Endothelial cell of umbilical vein (primary cell): ENCODE measurements at regions not wholly inside any gene's neighbourhood (a gene's known extent, or its start where the extent isn't known, plus 50 kb on each side); places are given as distances from the start of the nearest gene placed in this dataset.
"Not testable (repeated sequence)": the region's sequence is repeated elsewhere in the genome, so short reads cannot be mapped to it uniquely, and the experiment has no call there.

ENCODE experiments used
- BruUV-seq: library from RNA; stranded (reverse); fragments of 400-500 nt; replicated peaks from 2 replicates; lab custom pipeline; 2021; lab: Mats Ljungman, UMichigan
- CTCF ChIA-PET: fragments of 300-600, 350-600 bp; sonication (Branson Sonifier 250); formaldehyde crosslinking; loops from one replicate; lab custom pipeline; 2021; ENCODE audit warnings: antibody characterized with exemption, inconsistent platforms; lab: Charles Lee
- POLR2A ChIA-PET: fragments of 300-600, 350-600 bp; sonication (Branson Sonifier 250); formaldehyde crosslinking; loops from one replicate; lab custom pipeline; 2021; ENCODE audit warnings: antibody characterized with exemption, inconsistent platforms; lab: Charles Lee
- DNase-seq: peaks from one replicate; pipeline ENCODE4 v3.0.0-alpha.2; 2011; ENCODE audit warnings: low read depth, low spot score
- FAIRE-seq: peaks from 2 replicates; lab custom pipeline; 2011; peaks lifted over from hg19 to GRCh38; lab: Jason Lieb, UNC
- H2AFZ ChIP-seq: 2 replicates; pipeline ENCODE4 v1.6.0; 2012; ENCODE audit warnings: low read depth, low read length, control low read depth, inconsistent platforms
- H3K27ac ChIP-seq: 2 replicates; pipeline ENCODE4 v1.5.1; 2011; ENCODE audit warnings: low read depth, mild to moderate bottlenecking, control low read depth, low read length, moderate library complexity; ENCODE audit not compliant: insufficient read depth
- H3K27me3 ChIP-seq, 2 experiments: 2 replicates each; pipeline versions ENCODE4 v1.6.0 to v1.6.1; 2011; ENCODE audit warnings: low read length in 2 of 2, mixed read lengths in 1 of 2; ENCODE audit not compliant: control insufficient read depth in 2 of 2, insufficient read depth in 2 of 2
- H3K36me3 ChIP-seq, 2 experiments: 2 replicates in 1 of 2; 3 replicates in 1 of 2; pipeline ENCODE4 v1.5.1; 2011; ENCODE audit warnings: low read length in 2 of 2, mild to moderate bottlenecking in 1 of 2, moderate library complexity in 1 of 2; ENCODE audit not compliant: control insufficient read depth in 2 of 2, insufficient read depth in 2 of 2; ENCODE audit errors: extremely low read depth in 1 of 2
- H3K4me1 ChIP-seq: 3 replicates; pipeline ENCODE4 v1.5.1; 2011; ENCODE audit warnings: mild to moderate bottlenecking, low read length; ENCODE audit not compliant: control insufficient read depth, insufficient read depth; ENCODE audit errors: extremely low read depth
- H3K4me2 ChIP-seq: 2 replicates; pipeline ENCODE4 v1.6.1; 2011; ENCODE audit warnings: low read length, control low read depth, mixed read lengths; ENCODE audit not compliant: insufficient read depth
- H3K4me3 ChIP-seq, 3 experiments: fragments of 200-600 bp in 1 of 3; sonication (generic), shearing (Covaris generic) in 1 of 3; replicated peaks in 1 of 3; 2 replicates each; pipeline ENCODE4 v1.5.1; 2011 to 2016; ENCODE audit warnings: control low read depth in 3 of 3, low read length in 3 of 3, mild to moderate bottlenecking in 2 of 3, inconsistent platforms in 1 of 3, low read depth in 1 of 3, moderate library complexity in 1 of 3; ENCODE audit not compliant: insufficient read depth in 1 of 3
- H3K79me2 ChIP-seq: 2 replicates; pipeline ENCODE4 v1.6.0; 2012; ENCODE audit warnings: low read length, inconsistent platforms; ENCODE audit not compliant: control insufficient read depth, insufficient read depth
- H3K9ac ChIP-seq: replicated peaks from 2 replicates; pipeline ENCODE3; 2011; ENCODE audit warnings: low read length, control low read depth; ENCODE audit not compliant: insufficient read depth; ENCODE audit errors: extremely low read depth
- H3K9me1 ChIP-seq: replicated peaks from 3 replicates; pipeline ENCODE4 v1.6.0; 2011; ENCODE audit warnings: mild to moderate bottlenecking, low read length; ENCODE audit not compliant: control insufficient read depth, insufficient read depth; ENCODE audit errors: extremely low read depth
- H3K9me3 ChIP-seq: replicated peaks from 2 replicates; pipeline ENCODE4 v1.5.1; 2012; ENCODE audit warnings: low read length, inconsistent platforms; ENCODE audit not compliant: control insufficient read depth, insufficient read depth
- H4K20me1 ChIP-seq: replicated peaks from 2 replicates; pipeline ENCODE3; 2011; ENCODE audit warnings: mild to moderate bottlenecking, low read length; ENCODE audit not compliant: control insufficient read depth, insufficient read depth; ENCODE audit errors: extremely low read depth
- CTCF ChIP-seq, 2 donors: IDR thresholded peaks; 1 replicate in 1 of 2; 2 replicates in 1 of 2; pipeline ENCODE4 v1.5.1; 2011; ENCODE audit warnings: low read length in 2 of 2, mild to moderate bottlenecking in 2 of 2, moderate library complexity in 2 of 2, control low read depth in 1 of 2, inconsistent platforms in 1 of 2, low read depth in 1 of 2; ENCODE audit not compliant: insufficient read depth in 1 of 2; ENCODE audit errors: extremely low read depth in 1 of 2
- EZH2 ChIP-seq: IDR thresholded peaks from 2 replicates; pipeline ENCODE4 v1.6.1; 2012; ENCODE audit warnings: borderline replicate concordance, low read depth, mild to moderate bottlenecking, moderate library complexity, low read length, inconsistent platforms; ENCODE audit not compliant: severe bottlenecking
- FOS ChIP-seq: IDR thresholded peaks from 2 replicates; pipeline ENCODE4 v1.6.1; 2011; ENCODE audit warnings: mild to moderate bottlenecking, low read length, moderate library complexity, borderline replicate concordance; ENCODE audit not compliant: insufficient read depth
- GATA2 ChIP-seq: IDR thresholded peaks from 2 replicates; pipeline ENCODE4 v1.7.0; 2011; ENCODE audit warnings: low read depth, mild to moderate bottlenecking, moderate library complexity, mixed read lengths, low read length; ENCODE audit not compliant: insufficient read length, insufficient read depth
- JUN ChIP-seq: IDR thresholded peaks from 2 replicates; pipeline ENCODE4 v1.6.1; 2011; ENCODE audit warnings: borderline replicate concordance, low read depth; ENCODE audit not compliant: insufficient read length, insufficient read depth
- MAX ChIP-seq: IDR thresholded peaks from 2 replicates; pipeline ENCODE4 v1.6.1; 2011; ENCODE audit not compliant: insufficient read depth, insufficient read length
- MYC ChIP-seq: IDR thresholded peaks from one replicate; pipeline ENCODE4 v1.6.1; 2011; ENCODE audit warnings: mild to moderate bottlenecking, low read depth, low read length
- POLR2A ChIP-seq: IDR thresholded peaks from 2 replicates; pipeline ENCODE4 v1.6.1; 2012; ENCODE audit warnings: low read depth, mild to moderate bottlenecking, control low read depth, low read length
- POLR2AphosphoS5 ChIP-seq: IDR thresholded peaks from 2 replicates; pipeline ENCODE4 v1.6.1; 2012; ENCODE audit warnings: low read depth, mild to moderate bottlenecking, control low read depth, low read length, moderate library complexity; ENCODE audit not compliant: insufficient read depth
- dilution Hi-C: fragments of 300-500 bp; cut with MboI; formaldehyde crosslinking; loops from one replicate; pipeline ENCODE4 v1.15.0; 2019; ENCODE audit warnings: low sequenced_read_pairs; ENCODE audit not compliant: extremely low pct_ligation_motif_present
- intact Hi-C: fragments of 100-400 bp; cut with micrococcal nuclease; formaldehyde crosslinking; loops from one replicate; pipeline ENCODE4 v1.10.0; 2022

- H4K20me1 ChIP-seq, H3K79me2 ChIP-seq, H3K27ac ChIP-seq, intact Hi-C loops, CTCF ChIA-PET, H3K4me3 ChIP-seq, FAIRE-seq, BruUV-seq, H3K9ac ChIP-seq, H3K36me3 ChIP-seq, H3K9me3 ChIP-seq, H3K4me1 ChIP-seq, H3K9me1 ChIP-seq, H3K4me2 ChIP-seq, POLR2A ChIA-PET, dilution Hi-C loops, H3K27me3 ChIP-seq, H2AFZ ChIP-seq, DNase-seq: not testable (repeated sequence)
Measured at GRCh38 chr16:35590913-35591312, 2131.5 kb downstream of the TP53TG3F start.

GRCh38 chr16:35596467-35596866 is 2137.1 kb downstream of the TP53TG3F start:
- no peak for TF ChIP-seq POLR2A
- no peak for TF ChIP-seq GATA2
- no peak for TF ChIP-seq POLR2AphosphoS5
- no peak for TF ChIP-seq JUN
- no peak for TF ChIP-seq EZH2
- no peak for TF ChIP-seq FOS
- TF ChIP-seq MAX = no peak
- TF ChIP-seq CTCF (IDR thresholded peaks at IDR 0.05; ENCODE audit: extremely low read depth in 1 of 2, insufficient read depth in 1 of 2, low read depth in 1 of 2, low read length in 2 of 2) = no peak
- no peak for TF ChIP-seq MYC
- H3K4me3 ChIP-seq = no peak overlapping the region
- peaks cover 2% of the 10 kb centered on the region for H3K9me3 ChIP-seq
- no TSS peak for BruUV-seq
- H3K9me1 ChIP-seq = no peaks in the 10 kb centered on the region
- POLR2A ChIA-PET = no interaction called here
- FAIRE-seq (no peak), DNase-seq (no peak)
- intact Hi-C loops (no loop called here), dilution Hi-C loops (no loop called here)
- H2AFZ ChIP-seq = no peak overlapping the region
- H3K36me3 ChIP-seq = no peaks in the 10 kb centered on the region
- no peak overlapping the region for H3K4me2 ChIP-seq
- H4K20me1 ChIP-seq = no peaks in the 10 kb centered on the region
- no peaks in the 10 kb centered on the region for H3K4me1 ChIP-seq
- H3K9ac ChIP-seq = no peak overlapping the region
- H3K27ac ChIP-seq = no peak overlapping the region
- no peaks in the 10 kb centered on the region for H3K79me2 ChIP-seq
- no peaks in the 10 kb centered on the region for H3K27me3 ChIP-seq
- CTCF ChIA-PET = no interaction called here
